GM19324 (cell line): ENCODE measurements at regions not wholly inside any gene's neighbourhood (a gene's known extent, or its start where the extent isn't known, plus 50 kb on each side); places are given as distances from the start of the nearest gene placed in this dataset.

ENCODE experiments used
- ATAC-seq: cut with Tn5 transposase; IDR thresholded peaks from one replicate; pipeline ENCODE4 v1.9.1; 2021; ENCODE audit warnings: mild to moderate bottlenecking, moderate library complexity; ENCODE audit not compliant: unreplicated experiment, low FRiP score

DNA sequence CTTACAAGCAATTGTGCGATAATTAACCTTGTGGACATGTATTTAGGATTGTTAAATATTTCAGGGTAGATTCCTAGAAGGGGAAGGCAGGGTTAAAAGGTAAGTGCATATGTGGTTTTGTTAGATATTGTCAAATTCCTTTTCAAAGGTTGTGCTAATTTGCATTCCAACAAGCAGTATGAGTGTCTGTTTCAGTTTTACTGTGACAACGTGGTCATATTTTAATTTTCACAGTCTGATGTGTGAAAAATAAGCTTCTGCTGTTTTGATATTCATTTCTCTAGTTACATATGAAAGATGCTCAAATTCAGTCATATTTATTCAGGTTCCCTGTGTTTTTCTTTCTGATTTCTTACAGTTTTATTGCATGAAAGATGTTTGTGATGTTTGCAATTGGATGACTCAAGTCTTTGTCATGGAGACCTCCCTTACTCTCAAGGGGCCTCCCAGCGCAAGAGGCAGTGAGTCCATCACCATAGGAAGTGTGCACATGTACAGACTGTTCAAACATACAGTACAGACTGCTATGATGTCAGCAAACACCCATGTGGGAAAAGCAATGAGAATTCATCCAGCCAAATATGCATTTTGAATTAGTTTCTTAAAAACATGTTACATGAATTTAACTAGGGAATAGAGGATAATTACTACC lies 310.8 kb downstream of the GALR1 start:
- peak; percentile 74 for ATAC-seq

DNA sequence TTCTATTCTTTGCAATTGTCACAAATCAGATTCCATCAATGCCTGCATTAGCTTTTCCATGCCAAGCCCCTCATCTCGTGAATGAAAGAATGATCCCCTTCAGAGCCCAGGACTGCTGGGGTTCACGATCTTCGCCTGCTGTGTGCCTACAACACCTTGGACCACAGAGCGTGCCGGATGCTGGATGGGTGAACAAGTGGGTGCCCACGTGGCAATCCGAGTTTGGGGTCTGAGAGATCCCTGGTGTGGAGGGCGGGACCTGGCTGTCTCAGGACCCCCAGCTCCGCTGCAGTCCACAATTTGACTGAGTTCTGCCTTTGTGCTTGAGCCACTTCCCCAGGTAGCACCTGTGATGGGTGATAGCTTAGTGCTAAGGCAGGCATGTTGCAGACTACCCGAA lies 317.0 kb downstream of the GALR1 start:
- ATAC-seq = no peak

DNA sequence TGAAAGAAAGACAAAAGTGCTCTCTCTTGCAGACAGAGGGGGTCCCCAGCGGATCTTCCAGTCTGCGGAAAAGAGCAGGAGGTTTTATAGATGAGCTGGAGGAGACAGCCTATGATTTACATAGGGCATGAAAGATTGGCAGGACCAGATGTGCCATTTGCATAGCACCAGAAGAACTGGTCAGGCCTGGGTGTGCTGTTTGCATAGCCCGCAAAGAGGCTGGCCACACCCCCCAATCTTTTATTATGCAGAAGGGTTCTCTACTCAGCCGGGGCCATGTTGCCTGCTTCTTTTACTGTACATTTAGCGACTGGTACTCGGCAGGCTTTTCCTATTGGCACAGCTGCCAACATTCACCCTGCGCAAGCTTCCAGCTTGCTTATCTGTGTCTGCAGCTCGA lies 317.6 kb downstream of the GALR1 start:
- no peak for ATAC-seq

DNA sequence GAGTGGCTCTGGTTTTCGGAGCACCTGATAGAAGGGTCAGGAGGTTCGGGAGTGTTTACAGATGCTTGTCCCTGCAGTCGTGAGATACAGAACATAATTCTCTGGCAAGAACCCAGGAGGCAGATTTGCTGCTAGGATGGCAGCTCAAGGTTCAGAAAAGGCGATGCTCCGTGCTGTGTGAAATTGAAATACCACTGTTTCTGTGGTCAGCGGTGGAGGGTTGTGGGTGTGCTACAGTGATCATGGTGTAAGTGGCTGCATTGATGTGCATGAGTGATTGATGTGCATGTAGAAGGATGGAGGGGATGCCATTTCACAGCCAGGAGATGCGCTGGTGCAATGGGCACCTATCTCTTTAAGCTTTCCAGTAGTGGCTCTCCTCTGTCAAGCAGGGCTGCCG lies 322.1 kb downstream of the GALR1 start:
- no peak for ATAC-seq

GRCh38 chr18:77572537-77572936 lies 322.9 kb downstream of the GALR1 start:
- ATAC-seq = no peak

- no peak for ATAC-seq
Observed at GRCh38 chr18:77573571-77573970, 323.9 kb downstream of the GALR1 start.

DNA sequence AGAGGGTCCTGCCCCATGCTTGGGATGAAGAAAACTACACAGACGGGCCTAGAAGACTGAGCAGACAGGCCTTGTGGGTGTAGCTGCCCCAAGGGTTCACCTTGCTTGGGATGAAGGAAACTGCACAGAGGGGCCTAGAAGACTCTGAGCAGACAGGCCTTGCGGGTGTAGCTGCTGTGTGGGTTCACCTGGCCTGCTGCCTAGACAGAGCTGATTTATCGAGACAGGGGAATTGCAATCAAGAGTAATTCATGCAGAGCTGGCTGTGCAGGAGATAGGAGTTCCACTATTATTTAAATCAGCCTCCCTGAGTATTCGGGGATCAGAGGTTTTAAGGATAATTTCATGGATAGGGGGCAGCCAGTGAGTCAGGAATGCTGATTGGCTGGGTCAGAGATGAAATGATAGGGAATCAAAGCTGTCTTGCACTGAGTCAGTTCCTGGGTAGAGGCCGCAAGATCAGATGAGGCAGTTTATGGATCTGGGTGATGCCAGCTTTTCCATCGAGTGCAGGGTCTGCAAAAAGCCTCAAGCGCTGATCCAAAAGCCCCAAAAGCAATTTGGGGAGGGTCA lies 341.4 kb downstream of the GALR1 start:
- no peak for ATAC-seq

DNA sequence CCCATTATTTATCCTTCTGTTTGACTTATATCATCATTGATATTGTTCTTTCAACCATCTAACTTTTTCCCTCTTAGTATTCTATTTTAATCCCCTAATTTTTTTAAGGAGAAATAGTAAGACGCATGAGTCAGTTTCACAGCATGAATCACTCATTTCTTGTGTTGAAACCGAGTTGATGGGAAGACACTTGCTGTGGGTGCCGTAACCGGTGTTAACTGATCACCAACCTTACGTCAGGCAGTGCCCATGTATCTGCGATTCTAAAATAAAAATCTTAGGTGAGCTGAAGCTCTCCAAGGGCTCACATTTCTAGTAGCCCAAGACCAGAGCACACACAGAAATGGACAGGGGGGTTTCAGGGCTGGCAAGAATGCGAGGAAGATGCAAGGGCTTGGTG lies 348.1 kb downstream of the GALR1 start:
- no peak for ATAC-seq

DNA sequence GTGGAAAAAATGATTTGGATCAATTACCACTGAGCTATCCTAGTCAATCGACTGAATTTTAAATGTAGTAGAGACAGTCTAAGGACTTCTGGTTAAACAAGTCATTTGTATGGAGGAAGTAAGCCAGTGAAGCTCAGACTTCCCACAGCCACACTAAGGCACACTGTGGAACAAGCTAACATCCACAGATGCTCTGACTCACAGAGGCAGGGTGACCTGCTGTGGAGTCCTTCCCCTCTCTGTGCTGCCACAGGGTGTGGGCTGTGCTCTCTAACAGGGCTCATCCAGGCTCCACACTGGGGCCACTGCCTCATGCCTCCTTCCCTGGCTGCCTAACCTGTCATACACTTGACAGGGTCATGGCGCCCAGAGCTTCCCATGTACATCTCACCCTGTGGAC lies 351.0 kb downstream of the GALR1 start:
- no peak for ATAC-seq

DNA sequence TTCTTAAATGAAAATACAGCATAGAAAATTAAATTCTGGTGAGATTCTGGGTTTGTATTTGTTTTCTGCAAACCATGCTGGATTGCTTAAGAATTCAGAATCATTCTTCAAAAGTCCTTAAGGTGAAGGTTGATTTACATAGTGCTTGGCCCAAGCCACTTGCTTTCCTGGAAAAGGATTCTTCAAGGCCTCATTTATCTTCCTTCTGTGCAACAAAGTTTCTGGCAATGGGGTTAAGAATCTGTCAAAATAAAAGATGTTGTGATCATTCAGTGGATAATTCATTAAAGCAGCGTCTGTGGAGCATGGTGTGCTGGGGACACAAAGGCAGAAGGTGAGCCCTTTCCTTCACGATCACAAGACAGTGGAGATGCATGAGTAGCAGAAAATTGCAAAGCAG lies 351.9 kb downstream of the GALR1 start:
- no peak for ATAC-seq

DNA sequence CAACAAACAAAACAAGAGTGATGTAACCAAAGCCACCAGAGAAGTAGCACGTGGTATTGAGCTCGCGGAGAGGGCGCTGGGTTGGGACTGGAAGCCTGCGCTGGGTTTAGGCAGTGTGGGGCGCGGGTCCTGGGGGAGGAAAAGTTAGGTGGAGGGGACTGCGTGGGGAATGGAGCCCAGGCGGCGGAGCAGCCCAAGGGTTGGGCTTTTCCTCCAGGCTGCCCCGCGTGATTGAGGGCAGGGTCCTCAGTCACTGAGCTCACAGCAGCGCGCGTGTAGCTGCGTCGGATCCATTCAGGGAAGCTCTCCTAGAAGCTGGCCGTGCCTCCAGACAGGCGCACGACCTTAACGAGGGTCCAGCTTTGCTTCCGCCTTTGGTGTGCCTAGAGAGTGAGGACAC lies 357.4 kb downstream of the GALR1 start:
- no peak for ATAC-seq

DNA sequence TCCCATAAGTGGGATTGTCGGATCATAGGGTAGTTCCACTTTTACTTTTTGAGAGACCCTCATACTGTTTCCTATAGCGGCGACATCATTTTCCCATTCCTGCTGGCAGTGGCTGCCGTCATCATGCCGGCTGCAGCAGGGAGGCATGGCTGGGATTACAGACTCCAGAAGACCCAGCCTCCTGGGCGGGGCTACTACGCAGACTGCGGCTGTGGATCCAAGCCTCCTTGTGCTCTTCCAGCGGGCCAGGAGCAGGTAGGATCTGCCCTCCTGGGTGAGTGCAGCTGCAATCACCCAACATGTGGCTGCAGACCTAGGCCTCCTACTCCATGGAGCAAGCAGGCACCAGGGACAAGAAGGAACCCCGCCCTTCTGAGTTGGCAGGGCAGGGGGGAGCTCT lies 359.2 kb downstream of the GALR1 start:
- no peak for ATAC-seq

GRCh38 chr18:77617694-77618093 lies 368.0 kb downstream of the GALR1 start:
- no peak for ATAC-seq

DNA sequence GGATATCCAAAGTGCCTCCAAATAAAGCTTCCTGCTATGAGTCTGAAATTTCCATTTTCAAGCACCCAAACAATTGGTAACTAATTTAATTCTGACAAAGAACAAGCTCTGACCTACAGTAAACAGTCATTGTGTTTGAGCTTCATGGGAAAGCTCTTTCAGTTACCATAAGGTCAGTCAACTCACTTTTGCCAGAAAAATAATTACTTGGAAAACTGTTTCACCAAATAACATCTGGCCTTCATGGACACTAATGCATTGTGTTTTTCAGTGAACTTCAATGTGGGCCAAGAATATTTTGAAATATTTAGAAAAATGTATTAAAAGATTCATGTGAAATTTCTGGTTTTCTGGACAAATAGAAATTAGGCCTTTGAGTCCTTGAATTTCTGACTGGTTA lies 369.9 kb downstream of the GALR1 start:
- no peak for ATAC-seq

DNA sequence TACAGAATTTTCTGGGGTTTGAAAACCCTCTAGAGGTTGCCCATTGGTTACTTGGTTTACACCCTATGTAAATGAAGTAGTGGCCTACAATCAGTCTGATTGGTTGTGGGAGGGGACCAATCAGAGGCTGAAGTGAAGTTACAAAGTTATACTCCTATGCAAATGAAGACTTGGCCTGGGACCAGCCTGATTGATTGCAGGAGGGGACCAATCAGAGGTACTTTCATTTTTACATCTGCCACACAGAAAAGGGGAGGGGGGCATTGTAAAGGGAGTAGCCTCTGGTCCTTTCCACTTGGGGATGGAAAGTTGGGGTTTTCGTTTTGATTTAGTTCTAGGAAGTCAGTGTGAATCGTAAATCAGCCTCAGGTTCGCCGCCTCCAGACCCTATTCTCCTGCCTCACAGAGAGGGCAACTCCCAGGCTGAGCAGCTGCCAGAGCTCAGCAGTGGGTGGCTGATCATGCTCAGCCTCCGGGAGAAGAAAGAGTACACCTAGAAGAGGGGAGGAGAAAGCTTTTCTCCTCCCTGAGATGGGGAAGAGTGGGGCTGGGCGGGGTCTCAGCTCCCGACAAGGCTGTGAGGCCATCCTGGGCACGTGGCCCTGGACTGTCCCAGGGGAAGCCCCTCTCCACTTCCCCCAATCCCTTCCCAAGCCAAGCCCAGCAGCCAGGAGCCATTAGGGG lies 372.5 kb downstream of the GALR1 start:
- no peak for ATAC-seq

GRCh38 chr18:77632758-77633157 lies 383.1 kb downstream of the GALR1 start:
- peak; percentile 74 for ATAC-seq

GRCh38 chr18:77634494-77634893 lies 384.8 kb downstream of the GALR1 start:
- no peak for ATAC-seq

DNA sequence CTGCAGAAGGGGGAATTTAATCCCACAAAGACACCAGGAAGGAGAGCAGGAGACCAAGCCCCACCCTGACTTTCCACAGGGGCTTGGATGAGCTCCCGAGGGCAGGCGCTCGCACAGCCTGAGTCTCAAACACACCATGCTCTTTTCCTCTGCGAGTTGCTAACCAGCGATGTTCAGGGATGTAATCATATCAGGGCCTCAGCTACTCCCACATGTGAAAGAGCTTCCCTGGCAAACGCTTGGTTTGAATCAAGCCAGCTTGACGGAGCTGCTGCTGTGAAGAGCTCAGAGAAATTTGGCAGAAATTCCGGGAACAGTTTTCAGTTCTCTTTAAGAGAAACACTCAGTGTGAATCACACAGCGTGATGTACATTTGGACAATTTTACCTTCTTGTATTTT lies 385.8 kb downstream of the GALR1 start:
- no peak for ATAC-seq

DNA sequence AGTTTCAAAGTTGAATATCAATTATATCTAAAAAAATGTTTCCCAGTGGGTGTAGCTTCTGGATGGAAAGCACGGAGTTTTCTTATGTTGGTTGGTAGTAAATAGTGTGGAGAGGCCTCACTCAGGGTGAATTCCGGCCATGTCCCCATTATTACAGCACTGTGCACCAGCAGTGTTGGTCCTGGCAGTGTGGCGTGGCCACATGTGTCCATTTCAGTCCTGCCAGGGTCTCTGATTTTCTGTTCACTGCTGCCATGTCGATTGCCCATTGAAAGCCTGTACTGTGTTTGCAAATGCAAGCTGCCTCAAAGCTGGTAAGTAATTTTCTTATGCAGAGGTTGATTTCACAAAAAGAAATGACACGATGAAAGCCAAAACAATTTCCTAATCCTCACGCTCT lies 386.2 kb downstream of the GALR1 start:
- no peak for ATAC-seq

GRCh38 chr18:77645170-77645872 lies 395.7 kb downstream of the GALR1 start:
- no peak for ATAC-seq

DNA sequence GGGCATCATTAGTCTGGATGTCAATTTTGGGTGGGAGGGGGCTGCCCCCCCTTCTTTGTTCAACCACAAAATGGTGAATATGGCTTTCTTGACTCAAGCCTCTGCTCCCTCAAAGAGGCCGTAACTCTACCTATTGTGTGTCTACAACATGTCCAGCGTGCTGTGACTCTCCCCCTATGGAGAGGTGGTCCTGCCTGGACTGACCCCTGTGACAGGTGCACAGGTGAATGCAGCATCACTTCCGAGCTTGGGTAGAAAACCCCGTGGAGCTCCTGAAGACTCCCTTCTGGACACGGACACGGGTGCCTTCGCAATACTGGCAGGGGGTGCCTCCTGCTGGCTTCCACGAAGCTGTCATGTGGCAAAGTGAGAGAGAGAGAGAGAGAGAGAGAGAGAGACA lies 397.8 kb downstream of the GALR1 start:
- ATAC-seq = no peak

- no peak for ATAC-seq
Observed at GRCh38 chr18:77648411-77648810, 398.8 kb downstream of the GALR1 start.
